COLO668 (cell line): ENCODE measurements at regions not wholly inside any gene's neighbourhood (a gene's known extent, or its start where the extent isn't known, plus 50 kb on each side); places are given as distances from the start of the nearest gene placed in this dataset.

ENCODE experiments used
- DNase-seq: peaks from one replicate; lab custom pipeline; 2025; ENCODE audit not compliant: unreplicated experiment; lab: John Stamatoyannopoulos, UW

DNA sequence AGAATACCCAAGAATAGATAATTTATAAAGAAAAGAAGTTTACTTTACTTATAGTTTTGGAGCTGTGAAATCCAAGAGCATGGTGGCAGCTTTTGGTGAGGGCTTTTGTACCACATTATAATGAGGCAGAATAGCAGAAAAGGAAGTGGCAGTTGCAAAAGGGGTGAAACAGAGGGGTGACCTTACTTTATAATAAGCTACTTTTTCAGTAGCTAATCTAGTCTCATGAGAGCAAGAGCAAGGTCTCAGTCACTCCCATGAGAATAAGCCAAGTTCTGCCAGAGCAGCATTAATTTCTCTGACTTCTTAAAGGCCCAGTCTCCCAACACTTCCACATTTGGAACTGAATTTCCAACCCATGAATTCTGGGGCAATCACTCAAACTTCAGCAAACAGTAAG is 502.0 kb downstream of the GBA3 start:
- DNase-seq, result no peak

DNA sequence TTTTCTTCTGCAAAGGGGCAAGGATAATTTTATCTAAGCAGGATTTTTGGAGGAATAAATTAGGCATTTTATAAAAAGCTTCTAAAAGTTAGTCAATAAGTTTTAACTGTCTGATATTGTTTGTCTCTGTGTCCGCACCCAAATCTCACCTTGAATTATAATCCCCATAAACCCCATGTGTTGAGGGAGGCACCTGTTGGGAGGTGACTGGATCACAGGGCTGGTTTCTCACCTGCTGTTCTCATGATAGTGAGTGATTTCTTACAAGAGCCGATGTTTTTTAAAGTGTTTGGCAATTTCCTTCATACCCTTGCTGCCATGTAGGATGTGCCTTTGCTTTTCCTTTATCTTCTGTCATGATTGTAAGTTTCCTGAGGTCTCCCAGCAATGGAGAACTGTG is 481.4 kb downstream of the GBA3 start:
- no peak for DNase-seq

DNA sequence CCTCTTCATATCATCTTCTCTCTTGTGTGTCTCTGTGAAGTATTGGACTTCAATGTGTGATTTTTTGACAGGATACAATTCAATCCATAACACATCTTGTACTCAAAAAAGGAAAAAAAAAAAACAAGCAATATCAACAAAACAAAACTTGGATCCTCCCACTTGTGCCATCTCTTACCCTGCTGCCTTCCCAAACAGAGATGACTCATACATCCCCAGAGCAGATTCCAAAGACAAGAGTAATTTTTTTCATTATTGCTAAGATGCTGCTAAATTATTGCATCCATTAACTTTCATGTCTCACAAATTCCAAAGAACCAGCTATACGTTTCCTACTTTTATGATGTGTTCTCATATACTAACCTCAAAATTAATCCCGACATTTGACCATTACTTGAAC is 479.2 kb downstream of the GBA3 start:
- DNase-seq, result no peak

DNA sequence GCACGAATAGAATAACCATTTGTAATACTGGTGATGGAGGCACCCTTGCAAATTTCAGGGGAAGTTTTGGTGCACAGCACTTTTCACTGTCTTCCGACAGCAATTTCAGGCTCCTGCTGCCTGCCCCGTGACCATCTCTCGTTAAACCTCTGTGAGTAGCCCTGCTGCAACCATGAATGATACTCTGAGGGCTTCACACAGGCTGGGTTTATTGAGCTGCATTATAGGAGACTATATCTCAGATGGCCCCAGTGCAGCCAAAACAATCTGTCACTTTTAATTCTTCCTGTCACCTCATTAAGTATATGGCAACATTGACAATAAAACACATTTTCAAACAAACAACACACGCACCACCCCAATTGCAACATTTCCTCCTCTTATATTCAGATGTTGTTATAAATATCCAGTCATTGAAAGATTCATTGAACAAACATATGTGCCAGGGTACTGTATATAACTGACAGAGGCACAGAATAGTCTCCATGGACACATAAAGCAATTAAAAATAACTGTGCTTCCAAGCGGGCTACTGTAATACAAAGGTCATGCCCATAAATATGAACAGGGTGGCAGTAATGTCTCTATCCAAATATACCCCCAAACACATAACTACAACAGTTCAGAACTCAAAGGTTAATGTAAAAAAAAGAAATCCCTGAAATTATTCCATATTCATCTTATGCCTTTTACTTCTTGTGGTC is 477.0 kb downstream of the GBA3 start:
- DNase-seq, result no peak

DNA sequence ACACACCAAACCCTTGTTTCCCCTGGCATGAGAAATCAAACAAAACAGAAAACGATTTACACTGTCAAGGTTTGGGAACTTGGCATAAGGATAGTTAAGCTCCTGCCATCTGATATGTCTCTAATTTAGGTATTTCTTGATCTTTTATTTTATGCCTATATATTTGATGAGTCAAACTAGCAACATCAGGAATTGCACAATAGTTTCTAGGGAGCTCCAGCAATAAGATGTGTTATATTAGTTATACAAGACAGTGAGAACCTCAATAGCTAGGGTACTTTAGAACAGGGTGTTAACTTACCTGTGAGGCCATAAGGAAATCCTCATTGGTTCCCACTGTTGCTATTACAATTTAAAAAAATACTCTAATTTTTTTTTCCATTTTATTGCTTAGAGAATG is 474.2 kb downstream of the GBA3 start:
- no peak for DNase-seq

DNA sequence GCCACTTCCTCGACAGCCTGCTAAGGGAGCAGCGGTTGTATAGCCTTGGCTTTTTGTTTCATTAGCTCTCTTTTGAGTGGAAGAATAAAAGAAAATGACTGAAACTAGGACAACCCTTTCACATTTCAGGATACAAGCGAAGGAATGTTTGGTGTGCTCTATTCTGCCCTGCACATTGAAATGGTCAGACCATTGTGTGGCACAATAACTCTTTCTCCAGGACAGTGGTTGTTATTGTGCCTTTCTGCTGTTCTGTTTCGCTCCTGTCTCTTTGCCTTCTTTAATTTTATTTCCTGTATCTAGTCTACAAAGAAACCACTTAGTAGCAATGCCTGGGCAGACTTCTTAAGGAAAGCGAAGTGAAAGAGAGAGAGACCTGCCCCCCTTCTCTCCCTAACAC is 473.7 kb downstream of the GBA3 start:
- DNase-seq, result no peak

DNA sequence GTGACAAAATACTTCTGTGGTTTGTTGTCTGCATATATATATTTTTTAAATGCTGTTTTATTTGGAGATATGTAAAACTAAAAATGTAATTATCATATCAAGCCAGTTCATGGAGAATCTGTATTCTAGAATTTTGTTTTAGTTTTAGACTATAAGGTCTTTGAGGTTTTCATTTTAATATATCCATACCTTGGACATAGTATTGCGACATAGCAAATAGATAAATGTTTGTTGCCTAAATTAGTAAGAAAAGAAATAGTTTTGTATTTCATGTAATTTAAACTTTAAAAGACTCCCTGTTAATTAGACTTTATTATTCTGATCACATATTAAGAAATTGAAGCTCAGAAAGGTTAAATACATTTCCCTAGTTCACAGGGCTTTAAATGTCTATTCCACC is 472.9 kb downstream of the GBA3 start:
- no peak for DNase-seq

DNA sequence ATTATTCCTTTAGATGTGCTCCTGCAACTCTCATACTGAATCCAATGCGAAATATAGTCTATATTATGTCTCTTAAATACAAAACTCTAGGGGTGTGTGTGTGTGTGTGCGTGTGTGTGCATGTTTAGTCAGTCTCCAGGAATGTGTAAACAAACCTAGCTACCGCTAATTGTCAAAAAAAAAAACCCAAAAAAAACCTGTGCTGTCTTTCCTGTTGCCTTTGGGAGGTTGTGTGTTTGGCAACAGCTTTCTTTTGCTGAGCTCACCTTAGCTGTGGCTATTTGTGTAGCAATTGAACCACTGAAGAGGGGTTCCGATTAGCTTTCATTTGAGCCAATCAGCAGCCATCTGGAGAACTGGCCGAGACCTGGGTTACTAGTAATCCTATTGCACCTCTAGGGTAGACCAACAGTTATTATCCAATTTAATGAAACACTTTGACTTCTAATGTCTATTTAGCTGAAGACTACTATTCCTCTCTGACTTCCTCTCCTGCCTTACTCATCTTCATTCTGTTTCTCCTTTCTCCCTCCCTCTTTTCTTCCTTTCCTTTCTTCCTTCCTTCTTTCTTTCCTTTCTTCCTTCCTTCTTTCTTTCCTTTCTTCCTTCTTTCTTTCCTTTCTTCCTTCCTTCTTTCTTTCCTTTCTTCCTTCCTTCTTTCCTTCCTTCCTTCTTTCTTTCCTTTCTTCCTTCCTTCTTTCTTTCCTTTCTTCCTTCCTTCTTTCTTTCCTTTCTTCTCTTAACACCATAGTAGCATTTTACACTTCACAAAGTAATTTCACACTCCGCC is 471.1 kb downstream of the GBA3 start:
- no peak for DNase-seq

DNA sequence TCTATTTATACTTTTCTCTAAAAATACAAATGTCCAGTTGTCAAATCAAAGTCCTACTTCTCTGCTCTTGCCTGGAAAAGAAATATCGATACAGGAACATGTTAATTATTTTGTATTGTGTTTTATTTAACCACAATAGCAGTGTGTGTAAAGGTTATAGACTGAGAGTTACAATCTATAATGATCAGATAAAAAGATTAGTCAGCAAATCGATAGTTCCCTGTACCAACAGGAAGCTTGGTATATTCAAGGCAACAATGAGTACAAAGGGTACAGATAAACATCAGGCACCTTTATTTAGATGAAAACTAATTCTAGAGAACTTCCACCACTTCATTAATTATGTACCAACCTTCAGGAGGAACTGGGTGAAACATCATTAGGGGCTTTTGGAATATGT is 469.5 kb downstream of the GBA3 start:
- DNase-seq, result no peak

DNA sequence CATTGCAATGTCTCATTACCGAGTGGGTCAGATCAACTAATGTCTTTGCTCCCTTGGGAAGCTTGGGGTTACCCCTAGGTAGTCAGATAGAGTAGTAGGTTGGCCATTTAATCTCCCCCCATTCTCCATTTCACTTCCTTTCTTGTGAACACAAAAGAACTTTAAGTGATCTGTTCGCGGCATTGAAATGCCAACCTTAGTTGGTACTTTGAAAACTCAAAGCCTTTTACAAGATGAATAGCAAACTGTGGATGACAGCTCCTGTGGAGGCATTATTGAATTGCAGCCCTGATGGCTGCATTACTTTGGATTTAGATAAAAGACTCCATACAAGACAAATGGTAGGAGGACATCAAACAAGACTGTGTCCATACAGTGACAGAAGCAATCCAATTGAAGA is 469.1 kb downstream of the GBA3 start:
- DNase-seq, result no peak

DNA sequence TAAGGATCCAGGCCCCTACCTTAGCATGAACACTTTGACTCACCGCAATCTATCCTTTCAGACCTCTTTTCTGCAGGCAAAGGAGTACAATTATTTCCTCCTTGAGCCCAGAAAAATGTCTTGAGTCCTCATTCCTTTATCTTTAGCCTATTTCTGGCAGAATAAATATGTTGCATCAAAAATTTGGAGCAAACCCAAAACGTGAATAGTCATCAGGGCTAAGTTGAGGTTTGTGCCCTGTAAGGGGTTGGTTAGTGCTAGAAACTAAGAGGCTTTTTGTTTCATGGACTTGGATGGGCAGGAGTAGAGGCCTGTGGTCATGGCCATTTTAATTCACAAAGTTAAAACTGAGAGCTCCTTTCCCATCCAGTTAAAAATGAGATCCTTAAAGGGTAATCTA is 460.3 kb downstream of the GBA3 start:
- DNase-seq, result no peak

DNA sequence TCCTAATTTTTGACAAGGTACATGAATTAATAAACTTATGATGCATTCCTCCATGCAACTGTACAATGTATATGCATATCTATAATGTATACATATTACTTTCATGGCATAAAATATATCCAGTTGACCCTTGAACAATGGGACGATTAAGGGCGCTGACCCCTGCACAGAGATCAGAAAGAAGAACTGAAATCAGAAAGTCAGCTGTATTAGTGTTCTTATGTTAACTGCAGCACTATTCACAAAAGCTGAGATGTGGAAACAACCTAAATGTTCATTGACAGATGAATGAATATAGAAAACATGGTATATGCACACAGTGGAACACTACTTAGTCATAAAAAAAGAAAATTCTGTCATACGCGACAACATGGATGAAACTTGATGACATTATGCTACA is 457.1 kb downstream of the GBA3 start:
- DNase-seq, result no peak

DNA sequence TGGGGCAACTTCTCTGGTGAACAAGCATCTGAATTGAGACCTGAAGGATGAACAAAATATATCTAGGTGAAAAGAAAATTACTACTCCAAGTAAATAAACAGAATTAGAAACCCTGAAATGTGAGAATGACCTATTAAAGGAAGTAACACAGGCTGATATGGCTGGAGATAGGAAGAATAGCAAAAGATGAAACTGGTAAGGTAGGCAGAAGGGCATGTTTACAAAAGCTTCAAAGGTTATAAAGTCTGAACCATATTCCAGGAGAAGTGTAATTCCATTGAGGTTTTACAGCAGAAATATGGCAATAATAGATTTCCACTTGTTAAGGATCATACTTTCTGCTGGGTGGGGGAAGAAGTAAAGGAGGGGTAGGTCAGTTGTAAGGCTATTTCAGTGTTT is 452.0 kb downstream of the GBA3 start:
- no peak for DNase-seq

DNA sequence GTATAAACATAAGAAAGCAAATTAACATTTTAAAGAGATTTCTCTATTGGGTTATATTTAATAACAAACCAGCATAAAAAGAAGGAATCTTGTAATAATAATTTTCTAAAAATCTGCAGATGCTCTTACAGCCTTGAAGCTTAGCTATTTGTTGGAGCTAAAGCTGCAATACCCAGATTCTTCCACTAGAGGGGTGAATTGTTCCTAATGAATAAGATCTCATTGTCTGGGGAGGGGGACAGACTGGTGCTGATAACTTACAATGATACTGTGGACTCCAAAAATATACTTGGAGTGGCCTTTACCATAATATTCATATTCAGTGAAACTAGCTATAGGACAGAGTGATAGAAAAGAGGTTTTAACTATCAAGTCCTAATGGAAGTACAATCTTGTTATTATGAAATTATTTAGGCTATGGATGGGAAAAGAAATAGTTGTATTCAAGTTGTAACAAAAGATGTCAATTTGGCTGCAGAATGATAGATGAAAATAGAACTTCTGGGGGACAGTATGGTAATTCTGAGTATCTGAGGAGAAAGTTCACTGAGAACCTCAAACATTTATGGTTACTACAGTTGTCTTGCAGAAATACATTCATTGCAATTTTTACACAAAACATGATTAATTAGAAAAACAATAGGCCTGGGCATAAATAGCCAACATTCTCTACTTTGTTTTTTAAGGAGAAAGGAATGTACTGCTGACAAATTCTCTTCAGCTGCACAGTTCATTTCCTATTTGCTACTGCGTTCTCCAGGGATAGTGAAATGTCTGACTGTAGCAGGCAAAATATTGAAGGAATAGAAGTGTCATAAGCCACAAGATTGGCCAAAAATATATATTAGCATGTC is 443.3 kb downstream of the GBA3 start:
- peak; percentile 9 for DNase-seq

DNA sequence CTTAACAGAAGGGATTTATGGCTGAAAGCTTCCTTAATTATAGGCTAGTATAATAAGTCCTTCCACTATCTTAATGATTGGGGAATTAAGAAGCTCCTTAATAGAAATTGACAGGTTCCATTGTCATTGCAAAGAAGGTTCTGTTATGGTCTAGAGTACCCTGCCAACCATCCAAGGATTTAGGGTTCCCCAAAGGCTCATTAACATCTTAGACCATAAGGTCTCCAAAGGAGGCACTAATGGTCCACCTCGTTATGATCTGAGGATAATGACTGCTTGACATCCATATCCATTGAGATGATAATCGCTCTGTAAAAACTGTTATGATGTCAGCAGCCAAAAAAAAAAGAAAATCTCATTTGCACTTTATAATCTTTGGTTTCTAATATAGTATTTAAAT is 441.6 kb downstream of the GBA3 start:
- no peak for DNase-seq

DNA sequence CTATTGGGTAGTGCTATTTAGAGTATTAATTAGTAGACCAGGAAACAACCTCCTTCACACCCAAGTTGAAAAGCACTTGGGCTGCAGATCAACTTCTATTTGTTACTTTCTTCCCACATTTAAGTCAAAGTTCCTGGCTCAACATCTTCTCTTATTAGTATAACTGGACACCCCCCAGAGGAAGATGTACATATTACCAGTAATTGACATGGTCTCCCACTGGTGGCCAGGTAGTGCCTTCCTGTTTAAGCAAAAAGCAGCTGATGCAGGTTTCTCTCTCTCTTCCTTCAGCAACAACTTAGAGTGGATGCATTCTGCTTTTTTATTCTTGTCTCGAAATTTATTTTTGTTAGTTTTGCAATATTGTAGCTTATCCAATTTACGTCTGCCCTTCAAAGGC is 438.1 kb downstream of the GBA3 start:
- DNase-seq, result no peak

DNA sequence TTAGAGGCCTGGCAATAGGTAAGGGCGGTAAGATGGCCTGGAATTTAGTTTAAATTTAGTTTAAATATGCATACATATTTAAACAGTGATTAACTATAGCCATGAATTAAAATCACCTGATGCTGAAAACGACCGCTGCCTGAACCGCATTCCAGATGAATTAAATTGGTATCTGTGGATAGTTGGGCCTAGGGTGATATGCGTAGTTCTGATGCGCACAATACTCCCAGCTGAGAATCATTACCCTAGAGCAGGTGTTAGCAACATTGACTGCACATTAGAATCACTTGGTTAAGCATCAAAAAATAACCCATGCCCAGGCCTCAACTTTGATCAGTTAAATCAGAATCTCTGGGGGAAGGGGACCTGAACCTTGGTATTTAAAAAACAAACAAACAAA is 432.4 kb downstream of the GBA3 start:
- DNase-seq, result no peak

DNA sequence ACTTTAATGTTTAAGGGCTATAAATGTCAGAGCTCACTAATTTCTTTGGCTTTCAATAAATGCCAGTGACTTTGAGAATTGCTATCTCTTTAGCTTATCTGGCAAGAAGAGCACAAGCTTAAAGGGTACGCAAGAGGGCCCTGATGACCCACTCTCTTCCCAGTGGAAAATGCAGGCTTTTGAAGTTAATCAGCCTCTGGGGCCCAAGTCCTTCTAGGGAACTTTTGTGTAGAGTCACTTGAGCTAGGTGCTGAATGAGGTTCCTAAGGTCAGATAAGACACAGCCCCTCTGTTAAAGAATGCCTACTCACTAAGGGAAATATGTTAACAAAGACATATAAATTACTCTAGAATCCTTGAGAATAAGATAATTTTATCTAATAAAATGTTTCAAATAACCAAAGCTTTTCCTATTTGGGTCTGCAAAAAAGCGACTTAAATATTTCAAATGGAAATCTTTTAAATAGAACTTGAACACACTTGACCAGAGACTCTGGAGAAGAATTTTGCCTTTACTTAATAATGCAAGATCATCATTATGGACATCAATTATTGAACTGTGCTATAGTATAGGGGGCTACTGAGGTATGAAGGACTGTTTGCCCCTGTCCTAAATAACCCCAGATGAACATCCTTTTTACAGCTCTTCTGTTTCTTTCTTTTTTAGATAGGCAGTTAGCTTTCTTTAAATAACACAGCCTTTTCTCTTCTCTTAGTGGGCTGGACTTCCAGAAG is 430.1 kb downstream of the GBA3 start:
- no peak for DNase-seq

DNA sequence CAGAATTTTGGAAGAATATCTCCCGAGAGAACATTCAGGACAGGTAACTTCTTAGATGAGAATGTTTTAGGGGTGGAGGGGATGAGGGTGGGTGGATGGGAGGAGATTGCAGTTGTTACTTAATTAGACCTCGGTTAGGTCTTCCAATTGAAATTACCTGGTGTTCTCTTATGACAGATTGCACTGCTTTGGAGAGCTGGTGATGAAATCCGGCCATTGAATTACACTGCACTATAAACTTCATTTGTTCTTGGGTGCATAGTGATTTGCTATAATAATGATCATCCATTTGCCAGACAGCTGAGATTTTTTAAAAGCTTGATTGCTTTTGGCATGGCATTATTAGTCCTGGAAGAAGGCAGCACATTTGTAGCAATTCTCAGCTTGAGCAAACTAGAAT is 427.6 kb downstream of the GBA3 start:
- DNase-seq, result no peak

DNA sequence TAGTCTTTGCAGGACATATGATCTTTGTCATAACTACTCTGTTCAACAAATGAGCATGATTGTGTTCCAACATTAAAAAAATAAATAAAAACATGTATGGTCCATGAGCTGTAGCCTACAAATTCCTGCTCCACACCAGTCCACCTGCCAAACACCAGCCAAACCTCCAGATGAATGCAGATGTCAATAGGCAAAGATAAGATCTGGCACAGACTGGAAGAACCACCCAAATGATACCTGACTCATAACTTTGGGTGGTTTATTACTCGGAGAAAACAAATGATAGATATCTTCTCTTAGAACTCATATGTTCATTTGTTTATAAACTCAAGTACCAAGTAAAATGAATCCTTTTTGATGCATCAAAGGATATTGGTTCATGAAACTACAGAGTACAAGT is 425.1 kb downstream of the GBA3 start:
- no peak for DNase-seq

DNA sequence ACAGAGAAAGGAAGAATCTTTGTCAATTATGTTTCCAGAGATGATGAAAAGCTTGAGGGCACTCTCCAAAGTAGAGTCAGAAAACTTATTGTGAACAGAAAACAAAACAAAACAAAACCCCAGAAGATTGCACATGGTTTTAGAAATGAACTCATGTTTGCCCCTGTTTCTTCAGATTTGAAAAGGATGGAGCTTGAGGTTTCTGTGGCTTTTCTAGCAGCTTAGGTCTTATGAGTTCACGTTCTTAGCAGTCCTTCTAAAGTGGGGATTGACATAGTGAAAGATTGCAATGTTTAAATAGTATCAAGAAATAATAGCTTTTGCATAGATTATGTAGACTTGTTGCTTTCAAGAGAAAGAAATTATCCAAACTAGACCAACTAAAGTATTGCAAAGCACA is 421.8 kb downstream of the GBA3 start:
- no peak for DNase-seq
